ENCODE measurements at regions not wholly inside any gene's neighbourhood (a gene's known extent, or its start where the extent isn't known, plus 50 kb on each side); places are given as distances from the start of the nearest gene placed in this dataset.

GRCh38 chr15:70357453-70357852 lies 259.7 kb upstream of the TLE3 start:
- Histone ChIP-seq H3K4me1 (no peaks in the 10 kb centered on the region), H3K27me3 (no peaks in the 10 kb centered on the region), H3K36me3 (no peaks in the 10 kb centered on the region), H3K9me3 (no peaks in the 10 kb centered on the region), H3K4me3 (no peak overlapping the region), H3K27ac (no peak overlapping the region)
- no peak for ATAC-seq
- intact Hi-C loops (cut with DNase I), result no loop called here
- no peak for DNase-seq
- TF ChIP-seq CTCF (IDR thresholded peaks at IDR 0.05), result no peak

GRCh38 chr15:70356919-70357318 lies 259.2 kb upstream of the TLE3 start:
- intact Hi-C loops (cut with DNase I), result no loop called here
- TF ChIP-seq CTCF (IDR thresholded peaks at IDR 0.05), result no peak
- Histone ChIP-seq H3K4me3 (no peak overlapping the region), H3K27ac (no peak overlapping the region), H3K27me3 (no peaks in the 10 kb centered on the region), H3K4me1 (no peaks in the 10 kb centered on the region), H3K36me3 (no peaks in the 10 kb centered on the region), H3K9me3 (no peaks in the 10 kb centered on the region)
- DNase-seq (no peak), ATAC-seq (no peak)

- intact Hi-C loops (cut with DNase I), result no loop called here
- no peaks in the 10 kb centered on the region for H3K36me3 ChIP-seq
- no peaks in the 10 kb centered on the region for H3K27me3 ChIP-seq
- H3K4me1 ChIP-seq, result no peaks in the 10 kb centered on the region
- TF ChIP-seq CTCF (IDR thresholded peaks at IDR 0.05), result no peak
- DNase-seq (peak in 1 of 4 donors; percentile 16), ATAC-seq (no peak)
- H3K9me3 ChIP-seq, result no peaks in the 10 kb centered on the region
- no peak overlapping the region for H3K4me3 ChIP-seq
- H3K27ac ChIP-seq, result no peak overlapping the region
Observed at GRCh38 chr15:70356062-70356860, 258.5 kb upstream of the TLE3 start.

- no peak overlapping the region for H3K27ac ChIP-seq
- ATAC-seq, result no peak
- no peaks in the 10 kb centered on the region for H3K36me3 ChIP-seq
- TF ChIP-seq CTCF (IDR thresholded peaks at IDR 0.05), result no peak
- H3K9me3 ChIP-seq, result no peaks in the 10 kb centered on the region
- no peaks in the 10 kb centered on the region for H3K27me3 ChIP-seq
- no peak overlapping the region for H3K4me3 ChIP-seq
- H3K4me1 ChIP-seq, result no peaks in the 10 kb centered on the region
- intact Hi-C loops (cut with DNase I), result no loop called here
- no peak for DNase-seq
Observed at GRCh38 chr15:70355275-70355795, 257.6 kb upstream of the TLE3 start.

- DNase-seq (no peak), ATAC-seq (no peak)
- Histone ChIP-seq H3K27me3 (no peaks in the 10 kb centered on the region), H3K4me1 (peaks cover 0 to 6% of the 10 kb centered on the region in 2 donors), H3K27ac (no peak overlapping the region), H3K9me3 (no peaks in the 10 kb centered on the region), H3K36me3 (no peaks in the 10 kb centered on the region), H3K4me3 (no peak overlapping the region)
- no peak for TF ChIP-seq CTCF (IDR thresholded peaks at IDR 0.05)
- intact Hi-C loops (cut with DNase I), result no loop called here
Observed at GRCh38 chr15:70354346-70354905, 256.7 kb upstream of the TLE3 start.
